GM10248 (cell line): ENCODE measurements at regions not wholly inside any gene's neighbourhood (a gene's known extent, or its start where the extent isn't known, plus 50 kb on each side); places are given as distances from the start of the nearest gene placed in this dataset.

Experiments used
- CTCF ChIA-PET: fragments of 300-600 bp; sonication (Branson Sonifier 250); formaldehyde crosslinking; extraction: SDS; loops from one replicate; lab custom pipeline; 2021; ENCODE audit warnings: antibody characterized with exemption; lab: Yijun Ruan, JAX
- POLR2A ChIA-PET: fragments of 350-650 bp; sonication (Branson Sonifier 250); formaldehyde crosslinking; extraction: SDS; loops from one replicate; lab custom pipeline; 2020; ENCODE audit warnings: antibody characterized with exemption; lab: Yijun Ruan, JAX
- DNase-seq: peaks from one replicate; pipeline ENCODE4 v3.0.0; 2012; ENCODE audit errors: extremely low spot score
- CTCF ChIP-seq: IDR thresholded peaks from 2 replicates; pipeline ENCODE4 v1.5.1; 2012; ENCODE audit warnings: mild to moderate bottlenecking, low read depth; ENCODE audit errors: extremely low read depth, missing control alignments, control extremely low read depth

- CTCF ChIA-PET, result no interaction called here
- DNase-seq, result no peak
- no peak for TF ChIP-seq CTCF
- POLR2A ChIA-PET, result no interaction called here
Measured at GRCh38 chr5:76030343-76030742, 52.8 kb upstream of the SV2C start.

- no peak for DNase-seq
- no peak for TF ChIP-seq CTCF
- CTCF ChIA-PET, result interaction anchor here (1.4 kb wide), 1 partner anchor 9 kb away, joined by 3 read pairs; no protein-coding TSS in a partner anchor
- POLR2A ChIA-PET, result no interaction called here
Measured at GRCh38 chr5:76029739-76030138, 53.4 kb upstream of the SV2C start.

- no peak for DNase-seq
- ChIA-PET CTCF (no interaction called here), POLR2A (no interaction called here)
- no peak for TF ChIP-seq CTCF
Measured at GRCh38 chr5:76025790-76026189, 57.4 kb upstream of the SV2C start.

GRCh38 chr5:76025069-76025468 lies 58.1 kb upstream of the SV2C start:
- CTCF ChIA-PET, result no interaction called here
- POLR2A ChIA-PET, result no interaction called here
- DNase-seq, result no peak
- TF ChIP-seq CTCF, result no peak

- ChIA-PET CTCF (interaction anchor here (1.0 to 1.2 kb wide), 2 partner anchors 12 to 236 kb away, joined by 3 to 5 read pairs; no protein-coding TSS in a partner anchor), POLR2A (no interaction called here)
- no peak for TF ChIP-seq CTCF
- DNase-seq, result no peak
Measured at GRCh38 chr5:76022611-76023010, 60.6 kb upstream of the SV2C start.

- no peak for DNase-seq
- TF ChIP-seq CTCF, result no peak
- ChIA-PET POLR2A (no interaction called here), CTCF (no interaction called here)
Measured at GRCh38 chr5:76021936-76022584, 61.1 kb upstream of the SV2C start.
